ENCODE measurements at regions not wholly inside any gene's neighbourhood (a gene's known extent, or its start where the extent isn't known, plus 50 kb on each side); places are given as distances from the start of the nearest gene placed in this dataset.
A peak's percentile ranks its signal among the peaks of the same experiment; 100 is the strongest.
"Not testable (repeated sequence)": the region's sequence is repeated elsewhere in the genome, so short reads cannot be mapped to it uniquely, and the experiment has no call there.

- peak; percentile 29 for DNase-seq
These were observed 153.6 kb downstream of the MAGEB17 start for GRCh38 chrX:16320765-16321355.

- DNase-seq = no peak
These were observed 166.2 kb downstream of the MAGEB17 start for GRCh38 chrX:16333453-16333852.

GRCh38 chrX:16335181-16335580 is 167.9 kb downstream of the MAGEB17 start:
- DNase-seq = no peak

GRCh38 chrX:16347968-16348670 is 180.8 kb downstream of the MAGEB17 start:
- DNase-seq = no peak

- no peak for DNase-seq
These were observed 190.6 kb downstream of the MAGEB17 start for GRCh38 chrX:16357902-16358301.

- not testable (repeated sequence) for DNase-seq
These were observed 192.8 kb downstream of the MAGEB17 start for GRCh38 chrX:16360056-16360455.

GRCh38 chrX:16368696-16369095 is 201.4 kb downstream of the MAGEB17 start:
- DNase-seq = no peak

GRCh38 chrX:16376056-16376455 is 208.8 kb downstream of the MAGEB17 start:
- no peak for DNase-seq

GRCh38 chrX:16386126-16386525 is 218.8 kb downstream of the MAGEB17 start:
- DNase-seq = peak; percentile 33

GRCh38 chrX:16392597-16392996 is 225.3 kb downstream of the MAGEB17 start:
- no peak for DNase-seq

- peak; percentile 12 for DNase-seq
These were observed 227.0 kb downstream of the MAGEB17 start for GRCh38 chrX:16394290-16394689.

- no peak for DNase-seq
These were observed 236.5 kb downstream of the MAGEB17 start for GRCh38 chrX:16403808-16404207.

- DNase-seq = no peak
These were observed 233.4 kb upstream of the S100G start for GRCh38 chrX:16416588-16416987.

- DNase-seq = no peak
These were observed 231.3 kb upstream of the S100G start for GRCh38 chrX:16418650-16419049.

GRCh38 chrX:16427668-16428067 is 222.3 kb upstream of the S100G start:
- DNase-seq = no peak

- peak; percentile 63 for DNase-seq
These were observed 220.6 kb upstream of the S100G start for GRCh38 chrX:16429406-16429805.

GRCh38 chrX:16431266-16431665 is 218.7 kb upstream of the S100G start:
- DNase-seq = no peak

GRCh38 chrX:16433021-16433420 is 216.9 kb upstream of the S100G start:
- no peak for DNase-seq

- DNase-seq = no peak
These were observed 214.5 kb upstream of the S100G start for GRCh38 chrX:16435399-16435986.

- DNase-seq = peak; percentile 78
These were observed 213.4 kb upstream of the S100G start for GRCh38 chrX:16436348-16437188.

GRCh38 chrX:16440446-16440845 is 209.5 kb upstream of the S100G start:
- no peak for DNase-seq

- peak; percentile 27 for DNase-seq
These were observed 205.6 kb upstream of the S100G start for GRCh38 chrX:16444353-16444752.

- DNase-seq = peak; percentile 39
These were observed 204.7 kb upstream of the S100G start for GRCh38 chrX:16445166-16445752.
